Keratinocyte (primary cell): ENCODE measurements at regions not wholly inside any gene's neighbourhood (a gene's known extent, or its start where the extent isn't known, plus 50 kb on each side); places are given as distances from the start of the nearest gene placed in this dataset.

ENCODE experiments used
- DNase-seq: peaks from one replicate; pipeline ENCODE4 v3.0.0-alpha.2; 2011; ENCODE audit warnings: low read depth, missing footprints, low spot score
- FAIRE-seq: peaks from 2 replicates; lab custom pipeline; 2011; peaks lifted over from hg19 to GRCh38; lab: Jason Lieb, UNC
- H2AFZ ChIP-seq: 2 replicates; pipeline ENCODE4 v1.6.0; 2012; ENCODE audit warnings: low read length, control low read depth, inconsistent platforms; ENCODE audit not compliant: control insufficient read depth
- H3K27ac ChIP-seq: 2 replicates; pipeline ENCODE4 v1.5.1; 2011; ENCODE audit warnings: low read length; ENCODE audit not compliant: control insufficient read depth, insufficient read depth
- H3K27me3 ChIP-seq: 3 replicates; pipeline ENCODE4 v1.6.0; 2011; ENCODE audit warnings: low read length; ENCODE audit not compliant: control insufficient read depth, insufficient read depth; ENCODE audit errors: extremely low read depth
- H3K36me3 ChIP-seq, 2 experiments: 2 replicates in 1 of 2; 3 replicates in 1 of 2; pipeline ENCODE4 v1.5.1; 2011; ENCODE audit warnings: low read length in 2 of 2, mild to moderate bottlenecking in 1 of 2; ENCODE audit not compliant: control insufficient read depth in 2 of 2, insufficient read depth in 2 of 2; ENCODE audit errors: extremely low read depth in 1 of 2
- H3K4me1 ChIP-seq: 3 replicates; pipeline ENCODE4 v1.5.1; 2011; ENCODE audit warnings: low read length; ENCODE audit not compliant: control insufficient read depth, insufficient read depth; ENCODE audit errors: extremely low read depth
- H3K4me2 ChIP-seq: 3 replicates; pipeline ENCODE4 v1.6.0; 2011; ENCODE audit warnings: low read depth, low read length; ENCODE audit not compliant: control insufficient read depth, insufficient read depth; ENCODE audit errors: extremely low read depth
- H3K4me3 ChIP-seq, 3 experiments: fragments of 200-600 bp in 1 of 3; sonication (generic) in 1 of 3; 2 replicates in 2 of 3; 3 replicates in 1 of 3; pipeline ENCODE4 v1.5.1; 2011 to 2016; ENCODE audit warnings: low read length in 3 of 3, mild to moderate bottlenecking in 3 of 3, control low read depth in 2 of 3, inconsistent platforms in 1 of 3, low read depth in 1 of 3, mixed read lengths in 1 of 3, mixed run types in 1 of 3, moderate library complexity in 1 of 3; ENCODE audit not compliant: control insufficient read depth in 2 of 3, insufficient read depth in 2 of 3; ENCODE audit errors: extremely low read depth in 1 of 3
- H3K79me2 ChIP-seq: 2 replicates; pipeline ENCODE4 v1.6.0; 2012; ENCODE audit warnings: low read length; ENCODE audit not compliant: control insufficient read depth, insufficient read depth
- H3K9ac ChIP-seq: 3 replicates; pipeline ENCODE4 v1.6.0; 2011; ENCODE audit warnings: low read length; ENCODE audit not compliant: control insufficient read depth, insufficient read depth; ENCODE audit errors: extremely low read depth
- H3K9me1 ChIP-seq: 3 replicates; pipeline ENCODE4 v1.6.0; 2011; ENCODE audit warnings: low read length; ENCODE audit not compliant: control insufficient read depth, insufficient read depth; ENCODE audit errors: extremely low read depth
- H3K9me3 ChIP-seq: 2 replicates; pipeline ENCODE4 v1.5.1; 2012; ENCODE audit warnings: low read depth, low read length; ENCODE audit not compliant: control insufficient read depth
- H4K20me1 ChIP-seq: 3 replicates; pipeline ENCODE4 v1.6.0; 2011; ENCODE audit warnings: low read length; ENCODE audit not compliant: control insufficient read depth, insufficient read depth; ENCODE audit errors: extremely low read depth
- CTCF ChIP-seq, 3 experiments: IDR thresholded peaks in 1 of 3; conservative IDR thresholded peaks in 1 of 3; optimal IDR thresholded peaks in 1 of 3; 2 replicates in 2 of 3; 3 replicates in 1 of 3; pipeline versions ENCODE3 to v1.5.1; 2011; ENCODE audit warnings: low read length in 3 of 3, mild to moderate bottlenecking in 3 of 3, moderate library complexity in 2 of 3, control low read depth in 1 of 3, inconsistent platforms in 1 of 3; ENCODE audit not compliant: insufficient read depth in 2 of 3; ENCODE audit errors: extremely low read depth in 1 of 3
- EZH2 ChIP-seq: IDR thresholded peaks from one replicate; pipeline ENCODE4 v1.6.1; 2012; ENCODE audit warnings: inconsistent platforms, mild to moderate bottlenecking, low read length, moderate library complexity
- dilution Hi-C: fragments of 300-500 bp; cut with MboI; formaldehyde crosslinking; loops from one replicate; pipeline ENCODE4 v1.7.0; 2020; ENCODE audit warnings: low sequenced_read_pairs; ENCODE audit not compliant: extremely low pct_ligation_motif_present

- H4K20me1 ChIP-seq, result no peaks in the 10 kb centered on the region
- no peaks in the 10 kb centered on the region for H3K27me3 ChIP-seq
- H3K9me3 ChIP-seq, result no peaks in the 10 kb centered on the region
- no peak overlapping the region for H3K9ac ChIP-seq
- FAIRE-seq (no peak), DNase-seq (no peak)
- TF ChIP-seq EZH2 (no peak), CTCF (optimal IDR thresholded peaks at IDR 0.05 in 1 of 3, IDR thresholded peaks at IDR 0.05 in 1 of 3, conservative IDR thresholded peaks at IDR 0.05 in 1 of 3; ENCODE audit: extremely low read depth in 1 of 3, insufficient read depth in 2 of 3, low read length in 3 of 3) (no peak)
- no peaks in the 10 kb centered on the region for H3K36me3 ChIP-seq
- no peak overlapping the region for H3K27ac ChIP-seq
- H3K79me2 ChIP-seq, result no peaks in the 10 kb centered on the region
- H2AFZ ChIP-seq, result no peak overlapping the region
- no peak overlapping the region for H3K4me3 ChIP-seq
- no peaks in the 10 kb centered on the region for H3K4me1 ChIP-seq
- H3K9me1 ChIP-seq, result no peaks in the 10 kb centered on the region
- dilution Hi-C loops, result no loop called here
- H3K4me2 ChIP-seq, result no peak overlapping the region
These were observed 149.0 kb upstream of the ZNF516 start for GRCh38 chr18:76643996-76644395.

- dilution Hi-C loops, result no loop called here
- Histone ChIP-seq H4K20me1 (no peaks in the 10 kb centered on the region), H3K27me3 (no peaks in the 10 kb centered on the region), H3K9me3 (no peaks in the 10 kb centered on the region), H3K36me3 (no peaks in the 10 kb centered on the region), H3K9me1 (no peaks in the 10 kb centered on the region), H3K4me3 (no peak overlapping the region), H3K27ac (no peak overlapping the region), H3K79me2 (no peaks in the 10 kb centered on the region), H3K4me1 (no peaks in the 10 kb centered on the region), H3K9ac (no peak overlapping the region), H3K4me2 (no peak overlapping the region), H2AFZ (no peak overlapping the region)
- TF ChIP-seq EZH2 (no peak), CTCF (optimal IDR thresholded peaks at IDR 0.05 in 1 of 3, IDR thresholded peaks at IDR 0.05 in 1 of 3, conservative IDR thresholded peaks at IDR 0.05 in 1 of 3; ENCODE audit: extremely low read depth in 1 of 3, insufficient read depth in 2 of 3, low read length in 3 of 3) (no peak)
- FAIRE-seq (no peak), DNase-seq (no peak)
These were observed 148.2 kb upstream of the ZNF516 start for GRCh38 chr18:76643199-76643598.
